GM21423 (cell line): ENCODE measurements at regions not wholly inside any gene's neighbourhood (a gene's known extent, or its start where the extent isn't known, plus 50 kb on each side); places are given as distances from the start of the nearest gene placed in this dataset.
"Not testable (repeated sequence)": the region's sequence is repeated elsewhere in the genome, so short reads cannot be mapped to it uniquely, and the experiment has no call there.

Experiments
- ATAC-seq: cut with Tn5 transposase; IDR thresholded peaks from one replicate; pipeline ENCODE4 v1.9.1; 2021; ENCODE audit warnings: mild to moderate bottlenecking, moderate library complexity; ENCODE audit not compliant: unreplicated experiment

DNA sequence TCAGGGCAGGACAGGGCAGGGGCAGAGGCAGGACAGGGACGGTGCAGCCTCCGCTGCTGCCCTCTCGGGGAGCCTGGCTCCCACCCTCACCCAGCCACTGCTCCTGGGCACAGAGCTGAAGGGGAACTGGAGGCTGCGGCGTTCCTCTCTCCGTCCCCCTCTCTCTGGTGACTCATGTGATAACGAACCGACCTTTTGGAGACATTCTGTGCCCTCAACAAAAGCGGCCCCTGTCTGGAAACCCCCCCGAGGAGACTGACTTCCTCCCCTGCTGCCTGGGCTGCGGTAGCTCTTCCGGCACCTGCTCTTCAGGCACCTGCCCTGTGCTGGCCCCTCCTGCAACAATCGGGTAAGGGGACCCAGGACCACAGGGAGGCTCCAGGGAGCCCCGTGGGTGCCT lies 5419.6 kb upstream of the TPTE start:
- ATAC-seq, result peak; percentile 41

DNA sequence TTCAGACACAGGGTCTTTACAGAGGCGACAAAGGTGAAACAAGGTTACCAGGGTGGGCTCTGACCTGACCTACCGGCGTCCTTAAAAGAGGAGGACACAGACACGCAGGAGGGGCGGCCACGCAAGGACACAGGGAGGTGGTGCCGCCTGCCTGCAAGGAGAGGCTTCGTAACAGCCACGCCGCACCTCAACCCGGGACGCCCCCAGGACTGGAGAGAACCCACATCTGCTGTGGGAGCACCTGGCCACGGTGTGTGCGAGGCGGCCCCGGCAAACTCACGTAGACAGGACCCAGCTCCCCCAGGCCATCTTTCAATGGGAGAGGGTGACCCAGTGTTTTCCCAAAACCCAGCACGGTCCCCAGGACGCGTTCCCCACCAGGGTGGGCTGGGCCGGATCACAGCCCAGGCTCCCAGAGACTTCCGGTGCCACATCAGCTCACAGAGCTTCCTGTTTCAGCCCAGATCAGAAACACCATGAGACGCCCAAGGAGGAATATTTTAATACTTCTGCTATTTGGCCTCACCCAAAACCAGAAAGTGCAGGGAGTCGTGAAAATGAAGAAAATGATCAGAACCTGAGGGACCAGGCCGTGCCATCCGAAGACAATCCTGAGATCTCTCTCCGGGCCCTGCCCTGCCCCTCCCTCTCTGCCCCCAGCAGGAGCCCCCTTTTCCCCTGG lies 5417.4 kb upstream of the TPTE start:
- ATAC-seq, result not testable (repeated sequence)

DNA sequence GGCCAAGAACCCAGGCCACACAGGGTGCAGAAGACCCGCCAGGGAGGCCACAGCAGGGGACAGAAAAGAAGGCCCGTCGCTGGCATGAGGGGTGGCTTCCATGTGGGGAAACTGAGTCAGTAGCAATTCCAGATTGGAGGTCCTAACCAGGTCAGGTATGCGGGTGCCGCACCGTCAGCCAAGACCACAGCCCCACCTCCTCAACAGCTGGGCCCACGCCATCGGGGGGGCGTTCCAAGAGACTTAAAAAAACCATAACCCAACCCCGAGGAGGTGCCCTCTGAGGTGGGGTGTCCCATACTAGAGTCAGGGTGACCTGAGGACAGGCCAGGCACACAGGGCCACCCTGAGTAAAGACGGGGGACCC lies 5416.8 kb upstream of the TPTE start:
- not testable (repeated sequence) for ATAC-seq

DNA sequence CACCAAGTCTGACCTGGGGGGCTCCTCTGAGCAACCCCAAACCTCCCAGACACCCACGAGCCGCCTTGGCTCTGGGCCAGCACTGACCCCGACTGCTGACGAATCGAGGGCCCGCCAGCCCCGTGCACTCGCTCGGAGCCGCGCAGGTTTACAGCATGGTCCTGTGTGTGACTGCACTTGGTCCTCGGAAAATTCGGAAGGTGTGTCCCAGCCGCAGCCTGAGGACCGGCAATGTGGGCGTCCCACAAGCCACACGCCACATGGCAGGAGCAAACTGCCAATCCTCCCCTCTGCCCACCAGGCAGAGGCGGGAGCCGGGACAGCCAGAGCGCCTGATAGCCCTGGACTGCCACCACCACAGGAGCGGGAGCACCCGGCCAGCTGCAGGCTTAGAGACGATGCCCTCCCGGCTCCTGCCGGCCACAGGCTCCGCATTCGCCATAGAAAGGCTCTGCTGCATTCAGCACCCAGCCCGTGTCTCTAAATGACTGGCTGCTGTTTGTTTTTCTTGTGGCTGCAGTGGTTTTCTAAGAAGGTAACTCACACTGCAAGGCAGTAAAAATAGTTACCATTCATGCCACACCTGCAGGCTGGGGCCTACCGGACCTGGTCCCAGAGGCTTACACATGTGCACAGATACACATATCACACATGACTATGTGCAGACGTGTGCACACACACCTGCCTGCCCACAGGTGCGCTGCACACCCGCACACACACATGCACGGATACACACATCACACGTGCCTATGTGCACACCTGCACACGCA lies 5415.3 kb upstream of the TPTE start:
- ATAC-seq, result peak; percentile 44

DNA sequence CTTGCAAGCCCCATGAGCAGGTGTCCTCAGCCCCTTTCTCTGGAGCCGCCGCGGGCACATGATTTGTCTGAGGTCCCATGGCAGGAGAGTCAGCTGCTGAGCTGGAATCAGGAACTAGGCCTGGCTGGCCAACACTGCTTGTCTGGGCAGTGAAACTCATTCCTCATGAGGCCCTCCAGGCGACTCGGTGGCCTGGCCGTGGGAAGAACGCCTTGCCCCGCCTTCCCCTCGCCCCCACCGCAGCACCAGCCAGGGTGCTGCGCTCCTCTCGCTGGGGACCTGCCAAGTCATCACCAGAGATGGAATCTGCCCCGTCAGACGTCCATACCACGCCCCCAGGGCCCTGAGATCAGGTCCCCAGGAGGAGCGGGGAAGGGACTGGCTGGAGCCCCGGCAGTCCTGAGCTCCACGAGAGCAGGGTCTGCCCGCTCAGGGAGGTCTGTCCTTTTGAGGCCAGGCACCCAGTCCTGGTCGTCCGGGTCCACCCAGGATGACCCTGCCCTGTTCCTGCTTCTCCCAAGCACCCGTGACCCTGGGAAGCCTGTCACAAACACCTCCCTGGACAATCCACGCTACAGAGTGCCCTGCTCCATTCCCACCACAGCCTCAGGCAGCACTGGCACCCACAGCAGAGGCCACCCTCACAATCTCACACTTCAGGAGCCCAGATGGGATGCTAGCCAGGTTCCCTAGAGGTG lies 5414.5 kb upstream of the TPTE start:
- ATAC-seq, result peak; percentile 31

DNA sequence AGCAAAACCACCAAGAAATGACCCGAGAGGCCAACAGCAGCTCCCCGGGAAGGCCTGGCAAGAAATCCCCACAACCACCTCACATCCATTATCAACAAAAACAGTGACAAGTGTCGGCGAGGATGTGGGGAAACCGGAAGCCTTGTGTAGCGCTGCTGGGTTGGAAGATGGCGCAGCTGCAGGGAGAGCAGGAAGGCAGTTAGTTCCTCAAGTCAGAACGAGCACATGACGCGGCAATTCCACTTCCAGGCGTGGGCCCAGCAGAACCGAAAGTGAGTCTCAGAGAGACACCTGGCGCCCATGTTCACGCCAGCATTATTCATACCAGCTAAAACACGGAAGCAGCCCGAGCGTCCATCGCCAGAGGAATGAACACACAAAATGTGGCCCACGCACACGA lies 5413.7 kb upstream of the TPTE start:
- ATAC-seq, result not testable (repeated sequence)

DNA sequence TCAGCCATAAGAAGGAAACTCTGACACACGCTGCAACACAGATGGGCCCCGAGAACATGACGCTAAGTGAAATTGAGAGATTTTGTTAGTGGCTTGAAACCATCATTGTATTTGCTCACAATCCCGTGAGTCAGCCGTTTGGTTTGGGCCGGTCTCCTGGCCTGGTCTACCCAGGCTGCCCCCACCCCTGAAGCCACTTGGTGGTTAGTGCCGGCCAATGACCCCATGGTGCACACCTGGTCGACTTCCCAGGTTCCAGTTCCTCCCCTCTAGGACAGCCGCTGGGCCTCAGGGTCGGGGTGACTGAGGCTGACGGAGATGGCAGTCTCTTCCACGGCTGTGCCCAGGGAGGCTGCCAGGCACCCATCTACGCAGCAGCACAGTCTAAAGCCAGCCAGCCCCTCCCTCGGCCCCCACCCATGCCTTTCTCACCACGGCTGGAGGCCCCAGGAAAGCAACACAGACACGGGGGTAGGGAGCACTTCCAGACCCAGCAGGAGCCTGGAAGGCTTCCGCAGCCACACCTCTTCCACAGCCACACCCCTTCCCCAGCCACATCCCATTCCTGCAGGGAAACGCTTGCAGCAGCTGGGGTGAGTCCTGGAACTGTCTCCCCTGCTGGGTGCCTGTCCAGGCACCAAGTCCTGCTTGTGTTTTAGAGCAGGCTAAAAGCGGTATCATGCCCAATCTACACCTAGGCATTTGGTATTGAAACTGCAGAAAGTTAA lies 5413.2 kb upstream of the TPTE start:
- not testable (repeated sequence) for ATAC-seq

DNA sequence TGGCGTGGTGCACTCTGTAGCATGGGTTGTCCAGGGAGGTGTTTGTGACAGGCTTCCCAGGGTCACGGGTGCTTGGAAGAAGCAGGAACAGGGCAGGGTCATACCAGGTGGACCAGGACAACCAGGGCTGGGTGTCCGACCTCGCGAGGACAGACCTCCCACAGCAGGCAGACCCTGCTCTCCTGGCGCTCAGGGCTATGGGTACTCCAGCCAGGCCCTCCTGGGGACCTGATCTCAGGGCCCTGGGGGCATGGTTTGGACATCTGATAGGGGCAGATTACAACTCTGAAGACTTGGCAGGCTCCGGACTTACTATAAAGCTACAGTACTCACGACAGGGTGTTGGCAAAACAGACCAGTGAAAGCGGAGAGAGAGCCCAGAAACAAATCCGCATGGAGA lies 5410.2 kb upstream of the TPTE start:
- ATAC-seq, result not testable (repeated sequence)

DNA sequence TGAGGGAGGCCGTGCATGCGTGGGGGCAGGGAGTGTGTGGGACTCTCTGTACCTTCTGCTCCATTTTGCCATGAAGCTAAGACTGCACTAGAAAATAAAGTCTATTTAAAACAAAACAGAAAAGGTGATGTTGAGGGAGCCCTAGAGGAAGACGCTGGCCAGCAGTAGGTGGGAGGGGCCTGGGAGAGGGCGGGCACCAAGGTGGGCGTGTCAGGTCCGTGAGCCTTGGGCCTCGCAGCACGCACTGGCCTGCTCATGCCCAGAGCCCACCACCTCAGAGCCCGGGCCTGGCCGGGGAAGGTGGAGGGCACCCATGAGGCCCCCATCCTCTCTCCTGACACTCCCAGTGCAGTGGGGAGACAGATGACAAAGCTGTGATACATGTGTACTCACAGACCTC lies 5408.3 kb upstream of the TPTE start:
- not testable (repeated sequence) for ATAC-seq

DNA sequence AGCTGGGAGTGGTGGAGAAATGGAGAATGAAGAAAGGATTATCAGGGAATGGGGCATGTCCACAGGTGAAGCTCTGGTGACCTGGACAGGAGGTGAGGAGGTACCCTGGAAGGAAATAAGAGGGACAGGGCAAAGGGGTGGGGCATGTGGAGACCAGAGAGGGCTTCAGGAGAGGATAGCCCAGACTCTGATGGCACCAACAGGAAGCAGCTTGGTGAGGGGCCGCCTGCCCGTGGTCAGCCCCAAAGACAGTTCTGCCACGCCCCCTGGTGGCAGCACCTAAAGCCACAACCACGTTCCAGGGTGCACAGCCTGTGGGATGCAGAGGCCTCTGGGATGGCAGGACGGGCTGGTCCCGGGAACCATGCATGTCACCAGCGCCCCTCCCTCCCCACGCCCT lies 5406.9 kb upstream of the TPTE start:
- ATAC-seq, result not testable (repeated sequence)

DNA sequence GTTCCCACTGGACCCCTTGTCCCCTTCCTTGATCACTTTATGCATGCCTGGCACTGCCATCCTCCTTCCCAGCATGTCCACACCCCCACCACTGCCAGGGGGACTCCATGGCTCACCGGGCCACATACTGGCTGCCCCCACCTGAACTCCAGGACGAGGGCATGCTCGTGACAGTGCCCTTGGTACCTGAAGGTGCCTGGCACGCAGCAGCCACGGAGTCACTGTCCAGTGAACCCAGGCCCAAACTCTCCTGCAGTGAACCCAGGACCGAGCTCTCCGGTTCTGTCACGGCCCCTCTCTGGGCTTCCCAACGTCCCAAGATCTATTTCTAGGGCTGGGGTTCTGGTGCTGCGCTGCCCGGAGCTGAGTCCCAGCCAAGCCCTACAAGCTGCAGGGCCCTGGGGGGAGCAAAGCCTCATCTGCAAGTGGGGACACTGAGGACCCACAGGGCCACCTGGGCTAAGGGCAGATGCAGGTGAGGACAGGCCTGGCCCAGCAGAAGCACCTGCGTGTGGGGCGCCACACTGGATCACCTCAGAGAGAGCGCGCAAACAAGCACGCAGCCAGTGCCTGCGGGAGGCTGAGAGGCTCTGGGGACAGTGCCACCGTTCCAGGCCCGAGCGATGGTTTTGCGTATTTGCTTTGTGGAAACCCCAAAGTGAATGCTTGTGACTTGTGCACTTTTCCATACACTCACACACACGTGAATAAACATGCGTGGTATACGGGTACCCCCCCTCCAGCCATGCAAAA lies 5406.3 kb upstream of the TPTE start:
- not testable (repeated sequence) for ATAC-seq

DNA sequence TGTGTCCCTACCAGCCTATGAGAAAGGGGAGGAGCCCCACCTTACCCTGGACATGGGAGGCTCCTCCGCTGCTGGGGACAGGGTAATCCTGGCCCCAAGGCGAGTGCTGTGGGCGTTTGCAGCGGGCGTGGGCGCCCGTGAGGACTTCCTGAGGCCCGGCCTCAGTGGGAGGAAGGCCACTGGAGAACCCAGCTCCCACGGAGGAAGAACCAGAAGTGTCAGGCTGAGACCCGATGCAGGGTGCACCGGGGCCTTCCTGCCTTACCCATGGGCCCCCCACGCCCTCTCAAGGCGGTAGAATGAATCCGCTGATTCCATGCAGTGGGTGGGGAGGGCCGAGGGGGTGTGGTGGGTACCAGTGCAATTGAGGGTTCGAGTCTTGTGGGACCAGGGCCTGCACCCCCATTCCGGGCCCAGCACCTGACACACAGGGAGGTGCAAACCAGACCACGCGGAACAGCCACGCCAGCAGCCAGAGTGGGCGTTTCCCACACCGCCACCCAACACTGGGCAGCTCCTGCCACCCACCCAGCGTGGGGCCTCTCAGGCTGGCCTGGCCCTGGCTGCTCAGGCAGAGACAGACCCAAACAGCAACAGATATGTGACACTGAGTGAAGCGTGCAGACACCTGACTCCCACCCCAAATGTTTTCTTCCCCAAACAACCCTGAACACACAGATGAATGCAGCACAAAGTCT lies 5405.6 kb upstream of the TPTE start:
- not testable (repeated sequence) for ATAC-seq

DNA sequence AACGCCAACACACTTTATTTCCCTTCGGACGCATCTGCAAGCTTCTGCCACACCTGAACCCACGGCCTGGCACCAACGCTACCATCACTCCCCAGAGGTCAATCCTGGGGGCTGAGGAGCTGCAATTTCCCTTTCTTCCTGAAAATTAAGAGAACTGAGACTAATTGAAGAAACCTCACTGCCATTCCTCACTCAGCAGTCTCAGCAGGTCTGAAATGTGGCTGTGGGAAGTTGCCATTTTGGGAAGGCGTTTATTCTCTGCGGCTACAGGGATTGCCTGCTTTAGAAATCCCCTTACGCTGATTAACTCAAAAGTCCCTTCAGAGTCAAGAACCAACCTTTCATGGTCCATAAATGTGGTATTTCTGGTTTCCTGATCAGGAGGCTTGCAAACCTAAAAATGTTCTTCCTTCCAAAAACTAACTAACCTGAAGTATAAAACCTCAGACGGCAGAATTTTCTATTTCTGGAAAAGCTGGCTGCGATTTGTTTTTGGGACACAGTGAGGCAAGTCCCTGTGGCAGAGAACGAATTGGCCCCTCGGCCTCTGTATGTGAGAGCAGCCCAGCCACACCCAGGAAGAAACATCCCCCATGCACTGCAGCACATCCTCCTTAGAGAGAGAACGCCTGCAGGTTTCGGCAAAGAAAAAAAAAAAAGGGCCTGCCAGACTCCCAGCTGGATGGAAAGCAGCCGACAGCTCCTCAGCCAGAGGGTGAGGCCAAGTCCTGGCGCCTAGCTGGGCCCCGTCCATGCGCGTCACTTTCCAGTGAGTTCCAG lies 5404.8 kb upstream of the TPTE start:
- not testable (repeated sequence) for ATAC-seq

DNA sequence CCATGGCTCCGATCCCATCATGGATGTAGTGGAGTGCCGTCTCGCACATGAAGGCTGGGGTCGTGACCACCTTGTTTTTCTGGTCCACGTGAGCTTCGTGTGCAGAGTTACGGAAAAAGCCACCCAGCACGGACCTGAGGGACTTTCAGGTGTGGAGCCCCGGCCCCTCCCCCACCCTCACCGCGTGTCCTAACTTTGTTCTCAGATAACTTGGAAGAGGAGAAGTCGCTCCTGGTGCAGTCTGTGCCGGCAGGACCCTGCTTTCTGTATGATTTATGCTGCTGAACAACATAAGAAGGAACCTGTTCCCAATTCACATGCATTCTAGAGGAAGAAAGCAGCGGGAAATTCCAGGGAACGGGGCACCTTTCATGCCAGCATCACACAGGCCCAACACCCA lies 5404.2 kb upstream of the TPTE start:
- not testable (repeated sequence) for ATAC-seq

DNA sequence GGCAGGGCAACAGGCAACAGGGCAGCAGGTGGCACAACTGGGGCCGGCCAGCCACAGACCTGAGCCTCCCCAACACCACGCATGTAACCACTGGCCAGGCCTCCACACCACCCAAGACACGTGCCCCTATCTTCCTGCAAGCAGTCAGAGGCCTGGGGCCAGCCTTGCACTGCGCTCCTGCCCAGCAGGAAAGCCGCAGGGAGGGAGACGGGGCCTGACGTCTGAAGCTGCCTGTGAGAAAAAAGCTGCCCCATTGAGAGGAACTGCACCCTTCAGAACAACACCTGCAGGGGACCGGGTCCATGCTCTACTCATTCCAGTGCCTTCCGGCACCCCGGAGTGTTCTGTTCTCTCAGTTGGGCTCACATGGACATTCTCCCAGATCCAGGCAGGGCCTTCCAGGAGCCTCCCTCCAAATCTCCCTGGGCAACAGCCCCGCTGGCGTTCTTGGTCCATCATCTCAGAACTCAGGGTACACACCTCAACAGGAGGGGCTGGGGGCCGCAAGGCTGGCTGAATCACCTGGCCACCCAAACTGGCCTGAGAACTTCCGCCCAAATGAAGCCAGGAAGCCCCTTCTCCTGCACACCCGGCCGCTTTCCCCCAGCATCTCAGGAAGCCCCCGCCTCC lies 5403.6 kb upstream of the TPTE start:
- not testable (repeated sequence) for ATAC-seq

DNA sequence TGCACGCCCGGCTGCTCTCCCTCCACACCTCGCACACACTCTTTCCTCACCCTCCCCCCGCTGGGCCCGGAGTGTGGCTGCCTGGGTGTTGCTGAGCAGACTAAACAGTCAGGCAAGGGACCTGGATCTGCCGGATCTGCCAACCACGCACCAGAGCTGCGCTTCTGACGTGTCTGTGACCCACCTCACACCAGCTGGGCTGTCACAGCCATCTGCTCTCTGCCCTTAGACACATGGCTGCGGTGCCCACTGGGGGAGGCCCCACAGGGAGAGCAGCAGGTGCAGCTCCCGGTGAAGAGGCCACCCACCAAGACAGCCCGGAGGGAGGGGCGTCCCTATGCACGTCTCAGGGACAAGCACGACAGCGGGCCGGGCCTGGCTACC lies 5403.1 kb upstream of the TPTE start:
- ATAC-seq, result not testable (repeated sequence)

DNA sequence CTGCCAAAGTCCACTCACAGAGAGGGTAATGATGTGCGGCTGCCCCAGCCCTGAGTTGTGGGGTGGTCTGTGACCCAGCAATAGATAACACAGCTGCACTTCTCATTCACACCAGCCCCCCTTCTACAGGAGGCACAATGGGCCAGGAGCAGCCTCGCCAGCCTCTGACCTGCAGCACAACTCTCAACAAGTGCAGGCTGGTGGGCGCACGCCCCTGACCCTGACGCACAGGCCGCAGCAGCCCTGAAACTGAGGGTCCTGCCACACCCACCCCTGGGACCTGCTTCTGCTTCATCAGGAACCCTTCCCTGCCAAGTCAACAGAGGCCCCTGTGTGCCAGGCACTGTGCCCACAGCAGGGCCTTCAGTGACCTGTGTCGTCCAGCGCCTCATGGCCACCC lies 5402.2 kb upstream of the TPTE start:
- not testable (repeated sequence) for ATAC-seq

DNA sequence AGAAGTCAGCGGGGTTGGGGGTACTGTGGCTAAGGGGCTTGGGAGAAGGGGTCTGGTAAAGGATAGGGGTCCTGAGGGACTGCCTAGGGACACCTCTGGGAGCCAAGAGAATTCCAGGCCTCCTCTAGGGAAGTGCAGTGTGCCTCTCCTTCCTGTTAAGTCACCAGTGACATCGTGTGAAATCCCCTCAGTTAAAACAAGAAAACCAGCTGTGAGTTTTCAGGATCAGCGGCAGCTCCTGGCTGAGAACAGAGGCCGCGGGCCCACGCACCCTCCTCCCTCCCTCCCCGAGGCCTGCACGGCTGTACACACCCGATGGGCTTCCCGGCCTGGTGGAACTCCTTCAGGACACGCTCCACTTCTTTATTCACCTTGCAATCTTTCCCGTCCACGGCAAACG lies 5400.0 kb upstream of the TPTE start:
- ATAC-seq, result not testable (repeated sequence)

DNA sequence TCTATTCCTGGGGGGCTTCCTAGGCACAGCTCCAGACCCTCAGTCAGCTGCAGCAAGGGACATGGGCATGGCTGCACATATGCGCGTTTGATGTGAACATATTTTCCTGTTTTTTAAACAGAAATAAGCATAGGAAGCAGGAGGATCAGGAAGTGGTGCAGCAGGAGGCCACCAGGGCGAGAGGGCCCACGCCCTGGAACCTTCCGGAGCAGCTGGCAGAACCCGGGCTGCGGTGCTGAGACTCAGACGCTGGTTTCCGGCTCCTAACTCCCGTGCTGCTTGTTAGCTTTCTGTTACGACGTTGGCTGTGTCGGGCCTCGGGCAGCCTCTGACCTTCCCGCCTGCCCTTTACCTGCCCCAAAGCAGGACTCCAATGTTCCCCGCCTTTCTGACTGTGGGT lies 5399.5 kb upstream of the TPTE start:
- ATAC-seq, result not testable (repeated sequence)
